ENCODE measurements at regions not wholly inside any gene's neighbourhood (a gene's known extent, or its start where the extent isn't known, plus 50 kb on each side); places are given as distances from the start of the nearest gene placed in this dataset.

DNA sequence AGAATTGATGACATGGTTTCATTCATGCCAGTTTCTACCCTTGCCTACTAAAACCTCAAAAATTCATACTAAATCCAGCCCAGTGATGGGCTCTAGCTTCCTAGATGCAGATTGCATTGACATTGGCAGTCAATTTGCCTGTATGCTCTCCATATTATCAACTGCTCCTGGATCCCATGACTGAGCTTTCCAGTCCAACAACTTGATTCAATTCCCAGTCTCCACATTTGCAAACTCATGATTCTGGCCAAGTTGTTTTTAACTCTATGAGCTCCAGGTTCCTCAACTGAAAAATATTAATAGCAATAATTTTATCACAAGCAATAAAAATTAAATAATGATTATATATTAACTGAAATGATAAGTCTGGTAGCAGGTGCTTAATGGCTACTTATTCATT lies 51.0 kb upstream of the DSC1 start:
- DNase-seq (ENCODE audit: low spot score), result no peak

DNA sequence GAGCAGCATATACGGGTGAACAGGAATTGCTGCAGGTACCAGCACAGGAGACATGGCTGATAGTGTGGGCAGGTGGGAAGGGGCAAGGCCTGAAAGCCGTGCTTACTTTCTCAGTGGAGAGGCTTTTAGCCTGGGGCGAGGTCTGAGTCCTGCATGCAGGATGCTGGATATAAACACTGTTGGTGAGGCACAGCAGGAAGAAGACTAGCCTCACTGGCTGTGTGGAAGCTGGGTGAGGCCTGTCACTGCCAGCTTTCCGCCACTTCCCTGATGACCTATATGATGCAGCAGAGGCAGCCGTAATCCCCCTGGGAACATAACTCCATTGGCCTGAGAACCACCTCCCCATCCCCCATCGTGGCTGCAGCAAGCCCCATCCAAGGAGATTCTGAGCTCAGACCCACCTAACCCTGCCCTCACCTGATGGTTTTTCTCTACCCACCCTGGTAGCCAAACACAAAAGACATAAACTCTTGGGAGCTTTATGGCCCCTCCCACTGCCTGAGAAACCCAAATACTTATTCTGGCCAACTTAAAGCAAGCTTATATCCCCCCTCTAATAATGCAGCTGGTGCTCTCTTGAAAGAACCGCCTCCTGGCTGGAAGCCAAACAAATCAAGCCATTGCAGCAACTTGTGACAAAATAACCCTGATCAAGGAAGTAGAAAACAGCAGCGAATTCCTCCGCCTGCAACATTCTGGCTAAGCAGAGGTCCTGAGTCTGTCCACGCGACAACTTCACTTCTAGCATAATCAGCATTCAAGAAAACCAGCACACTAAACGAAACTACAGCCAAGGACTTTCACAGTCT lies 54.6 kb upstream of the DSC1 start:
- peak; percentile 63 for DNase-seq (ENCODE audit: low spot score)

DNA sequence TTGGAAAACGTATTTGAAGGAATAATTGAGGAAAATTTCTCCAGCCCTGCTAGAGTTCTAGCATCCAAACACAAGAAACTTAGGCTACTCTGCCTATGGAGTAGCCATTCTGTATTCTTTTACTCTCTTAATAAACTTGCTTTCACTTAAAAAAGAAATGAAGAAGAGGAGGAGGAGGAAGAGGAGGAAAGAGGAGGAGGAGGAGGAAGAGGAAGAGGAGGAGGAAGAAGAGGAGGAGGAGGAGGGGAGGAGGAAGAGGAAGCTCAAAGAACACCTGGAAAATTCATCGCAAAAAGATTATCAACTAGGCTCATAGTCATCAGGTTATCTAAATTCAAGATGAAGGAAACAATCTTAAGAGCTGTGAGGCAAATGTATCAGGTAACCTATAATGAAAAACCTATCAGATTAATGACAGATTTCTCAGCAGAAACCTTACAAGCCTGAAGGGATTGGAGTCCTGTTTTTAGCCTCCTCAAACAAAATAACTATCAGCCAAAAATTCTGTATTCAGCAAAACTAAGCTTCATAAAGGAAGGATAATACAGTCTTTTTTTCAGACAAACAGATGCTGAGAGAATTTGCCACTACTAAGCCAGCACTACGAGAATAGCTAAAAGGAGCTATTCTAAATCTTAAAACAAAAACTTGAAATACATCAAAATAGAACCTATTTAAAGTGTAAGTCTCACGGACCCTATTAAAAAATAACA lies 56.2 kb upstream of the DSC1 start:
- no peak for DNase-seq (ENCODE audit: low spot score)

DNA sequence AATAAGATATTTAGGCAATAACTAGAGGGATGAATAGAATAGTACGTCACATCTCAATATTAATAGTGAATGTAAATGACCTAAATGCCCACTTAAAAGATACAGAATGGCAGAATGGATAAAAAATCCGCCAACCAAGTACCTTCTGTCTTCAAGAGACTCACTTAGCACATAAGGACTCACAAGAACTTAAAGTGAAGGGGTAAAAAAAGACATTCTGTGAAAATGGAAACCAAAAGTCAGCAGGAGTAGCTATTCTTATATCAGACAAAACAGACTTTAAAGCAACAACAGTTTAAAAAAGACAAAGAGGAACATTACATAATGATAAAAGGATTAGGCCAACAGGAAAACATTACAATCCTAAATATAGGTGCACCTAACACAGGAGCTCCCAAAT lies 56.7 kb upstream of the DSC1 start:
- no peak for DNase-seq (ENCODE audit: low spot score)

DNA sequence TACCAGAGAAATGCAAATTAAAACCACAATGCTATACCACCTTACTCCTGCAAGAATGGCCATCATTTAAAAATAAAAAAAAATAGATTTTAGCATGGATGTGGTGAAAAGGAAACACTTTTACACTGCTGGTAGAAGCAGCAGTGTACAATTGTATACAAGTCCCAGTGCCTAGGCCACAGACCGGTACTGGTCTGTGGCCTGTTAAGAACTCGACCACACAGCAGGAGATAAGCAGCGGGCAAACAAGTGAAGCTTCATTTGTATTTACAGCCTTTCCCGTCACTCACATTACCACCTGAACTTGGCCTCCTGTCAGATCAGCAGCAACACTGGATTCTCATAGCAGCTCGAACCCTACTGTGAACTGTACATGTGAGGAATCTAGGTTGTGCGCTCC lies 60.7 kb upstream of the DSC1 start:
- no peak for DNase-seq (ENCODE audit: low spot score)

- no peak for DNase-seq (ENCODE audit: low spot score)
Measured at GRCh38 chr18:31225668-31226067, 63.0 kb upstream of the DSC1 start.

DNA sequence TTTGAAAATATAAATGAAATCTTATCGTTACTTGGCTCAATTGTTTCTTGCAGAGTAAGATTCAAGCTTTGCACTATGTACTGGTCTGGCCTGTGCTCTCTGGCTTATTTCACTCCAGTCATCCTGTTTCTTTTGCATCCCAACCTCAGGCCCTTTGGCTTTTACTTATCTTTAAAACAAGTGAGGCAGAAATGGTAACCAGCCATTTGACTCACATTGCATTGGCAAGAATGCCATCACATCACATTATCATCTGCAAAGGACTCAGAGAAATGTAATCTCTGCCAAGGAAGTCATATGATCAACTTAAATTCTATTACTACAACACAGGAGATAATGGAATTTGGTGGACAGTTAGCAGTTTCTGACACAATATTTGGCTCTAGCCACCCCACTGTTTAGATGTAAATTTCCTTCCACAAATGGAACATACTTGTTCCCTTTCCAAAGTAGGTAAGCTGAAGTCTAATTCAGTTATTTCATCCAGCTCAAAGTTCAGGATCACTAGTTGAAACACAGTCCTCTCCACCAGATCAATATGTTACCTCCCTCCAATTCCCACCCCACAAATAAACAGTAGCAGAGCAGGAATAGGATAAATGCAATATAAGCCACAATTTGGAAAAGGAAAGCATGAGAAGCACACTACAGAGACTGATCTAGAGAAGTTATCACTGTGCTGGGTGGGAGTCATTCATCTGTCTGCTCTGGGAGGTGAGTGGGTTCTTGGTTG lies 65.0 kb upstream of the DSC1 start:
- no peak for DNase-seq (ENCODE audit: low spot score)

DNA sequence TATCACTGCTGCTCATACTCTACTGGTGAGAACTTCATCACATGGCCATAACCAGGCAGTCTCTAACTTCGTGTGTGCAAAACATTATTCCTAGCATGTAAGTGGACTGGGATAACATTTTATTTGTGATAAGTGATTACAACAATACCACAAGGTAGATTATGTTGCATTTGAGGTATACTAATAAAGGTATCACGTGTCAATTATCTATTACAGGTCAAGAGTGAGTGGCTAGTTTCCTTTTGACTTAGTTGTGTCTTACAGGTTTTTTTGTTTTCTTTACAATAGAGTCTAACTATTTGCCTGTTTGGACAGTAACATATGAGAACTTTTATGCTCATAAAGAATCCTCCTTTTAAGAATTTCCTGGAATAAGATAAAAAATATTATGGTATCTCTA lies 67.2 kb upstream of the DSC1 start:
- DNase-seq (ENCODE audit: low spot score), result no peak

- peak; percentile 32 for DNase-seq (ENCODE audit: low spot score)
Measured at GRCh38 chr18:31230495-31230894, 67.8 kb upstream of the DSC1 start.

DNA sequence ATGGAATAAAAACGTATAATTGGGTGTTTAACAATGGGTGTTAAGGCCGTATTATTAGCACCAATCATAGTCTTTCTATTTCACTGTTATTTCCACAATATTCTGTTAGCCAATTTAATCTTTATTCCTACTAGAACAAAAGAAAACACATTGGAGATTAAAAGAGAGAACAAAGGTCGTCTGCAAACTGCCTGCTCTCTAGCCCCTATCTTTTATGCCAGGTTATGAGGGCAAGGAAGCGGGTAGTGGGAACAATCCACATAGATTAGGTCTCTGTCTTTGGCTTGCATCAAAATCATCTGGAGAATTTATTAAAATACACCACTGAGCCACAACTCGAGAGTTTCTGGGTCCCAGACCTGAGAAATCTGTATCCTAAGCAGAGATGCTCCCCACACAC lies 69.4 kb upstream of the DSC1 start:
- no peak for DNase-seq (ENCODE audit: low spot score)

GRCh38 chr18:31232775-31233424 lies 70.2 kb upstream of the DSC1 start:
- no peak for DNase-seq (ENCODE audit: low spot score)

GRCh38 chr18:31233621-31234275 lies 71.1 kb upstream of the DSC1 start:
- DNase-seq (ENCODE audit: low spot score), result no peak

GRCh38 chr18:31235856-31236255 lies 73.2 kb upstream of the DSC1 start:
- no peak for DNase-seq (ENCODE audit: low spot score)

GRCh38 chr18:31237142-31237541 lies 74.5 kb upstream of the DSC1 start:
- DNase-seq (ENCODE audit: low spot score), result no peak

- no peak for DNase-seq (ENCODE audit: low spot score)
Measured at GRCh38 chr18:31241425-31241824, 76.5 kb upstream of the DSG1 start.

DNA sequence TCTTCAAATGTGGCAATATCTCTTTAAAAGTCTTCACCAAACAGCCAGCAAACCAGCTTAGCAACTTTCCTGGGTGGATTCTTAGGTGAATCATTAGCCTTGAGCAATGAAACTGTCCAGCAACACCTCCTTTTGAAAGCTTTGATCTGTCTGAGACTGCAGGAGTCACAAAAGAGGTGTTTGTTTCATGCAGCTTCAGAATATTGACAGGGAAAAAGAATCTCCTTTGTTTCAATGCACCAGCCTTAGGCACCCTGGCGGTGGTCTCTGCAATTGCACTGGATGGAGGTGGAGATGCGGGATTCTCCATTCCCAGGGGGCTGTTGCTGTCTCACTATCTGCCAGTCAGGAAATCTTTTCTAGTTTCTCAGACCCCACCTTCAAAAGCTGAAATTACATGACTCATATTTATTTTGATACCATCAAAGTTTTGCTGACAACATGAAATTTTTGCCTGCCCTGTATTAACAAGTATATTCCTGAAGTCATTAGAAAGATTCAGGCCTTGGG lies 76.0 kb upstream of the DSG1 start:
- peak; percentile 93 for DNase-seq (ENCODE audit: low spot score)

GRCh38 chr18:31243740-31244512 lies 74.0 kb upstream of the DSG1 start:
- DNase-seq (ENCODE audit: low spot score), result peak; percentile 55

GRCh38 chr18:31244771-31245394 lies 73.1 kb upstream of the DSG1 start:
- peak; percentile 25 for DNase-seq (ENCODE audit: low spot score)

DNA sequence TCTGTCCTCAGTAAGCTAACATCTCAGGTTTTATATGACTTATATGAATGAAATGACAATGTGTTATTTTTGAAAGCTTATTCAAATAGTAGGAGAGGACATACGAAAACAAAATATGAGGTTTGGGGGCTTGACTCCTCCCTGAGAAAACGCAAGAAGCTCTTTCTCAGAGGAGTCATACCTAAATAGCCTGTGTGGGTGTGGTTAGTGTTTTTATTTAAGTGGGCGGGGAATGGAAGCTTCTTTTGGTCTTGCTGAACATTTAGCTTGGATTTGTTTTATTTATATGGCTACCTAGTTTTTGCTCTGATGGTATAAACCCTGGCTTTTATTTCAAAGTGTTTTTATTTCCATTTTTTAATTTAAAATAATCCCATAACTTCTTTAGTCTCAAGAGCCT lies 72.1 kb upstream of the DSG1 start:
- DNase-seq (ENCODE audit: low spot score), result no peak

DNA sequence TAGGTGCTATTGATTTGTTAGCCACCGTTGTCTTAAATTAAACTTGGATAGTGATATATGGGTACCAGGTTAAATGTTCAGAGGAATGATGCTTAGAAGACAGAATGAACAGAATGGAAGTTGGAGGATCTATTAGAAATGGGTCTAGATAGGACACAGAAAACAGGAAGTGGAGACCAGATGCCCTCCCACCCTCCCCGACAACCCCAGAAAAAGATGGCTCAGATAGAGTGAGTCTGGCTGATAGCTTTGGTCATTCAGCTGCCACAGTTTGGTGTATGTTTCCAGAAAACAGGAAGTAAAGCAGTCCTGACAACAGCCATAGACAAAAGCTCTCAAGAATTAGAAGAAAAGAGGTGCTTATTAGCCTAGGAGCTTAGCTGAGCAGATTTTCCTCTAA lies 71.5 kb upstream of the DSG1 start:
- DNase-seq (ENCODE audit: low spot score), result no peak

Data from HT-29 (cell line).